ENCODE measurements at regions not wholly inside any gene's neighbourhood (a gene's known extent, or its start where the extent isn't known, plus 50 kb on each side); places are given as distances from the start of the nearest gene placed in this dataset.

DNA sequence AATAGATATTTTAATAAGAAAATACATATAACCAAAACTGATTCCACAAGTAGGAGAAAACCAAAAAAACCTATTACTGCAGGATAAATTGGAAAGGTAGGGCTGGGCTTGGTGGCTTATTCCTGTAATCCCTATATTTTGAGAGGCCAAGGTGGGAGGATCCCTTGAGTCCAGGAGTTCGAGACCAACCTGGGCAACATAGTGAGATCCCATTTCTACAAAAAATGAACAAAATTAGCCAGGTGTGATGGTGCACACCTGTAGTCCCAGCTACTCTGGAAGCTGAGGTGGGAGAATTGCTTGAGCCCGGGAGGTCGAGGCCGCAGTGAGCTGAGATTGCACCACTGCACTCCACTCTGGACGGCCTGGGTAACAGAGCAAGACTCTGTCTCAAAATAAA is 189.2 kb upstream of the IER5L start:
- no peaks in the 10 kb centered on the region for H3K4me1 ChIP-seq (ENCODE audit: insufficient read depth, low read length)

DNA sequence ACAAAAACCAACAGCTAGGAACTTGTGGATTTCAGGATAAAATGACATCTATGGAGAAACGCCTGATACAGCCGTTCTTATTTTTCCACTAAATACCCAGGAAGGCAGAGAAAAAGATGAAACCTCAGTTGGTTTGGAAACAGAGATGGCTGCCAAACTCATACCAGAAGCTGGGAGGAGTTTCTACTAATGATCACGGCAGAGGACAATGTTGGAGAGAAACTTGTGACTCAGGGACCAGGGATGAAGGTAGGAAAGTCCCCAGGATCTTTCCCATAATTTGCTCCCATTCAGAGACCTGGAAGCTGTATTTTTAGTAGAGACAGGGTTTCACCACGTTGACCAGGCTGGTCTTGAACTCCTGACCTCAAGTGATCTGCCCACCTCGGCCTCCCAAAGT is 187.1 kb upstream of the IER5L start:
- Histone ChIP-seq H3K4me1 (ENCODE audit: insufficient read depth, low read length) (no peaks in the 10 kb centered on the region; the same call in 1 of the 2 replicates), H3K27ac (ENCODE audit: low read length) (no peak overlapping the region), H3K9ac (ENCODE audit: low read depth, low read length) (no peak overlapping the region), H3K4me3 (ENCODE audit: low read length) (no peak overlapping the region), H3K27me3 (ENCODE audit: insufficient read depth, low read length) (no peaks in the 10 kb centered on the region), H3K9me3 (ENCODE audit: insufficient read depth, low read depth, low read length) (peaks cover 6% of the 10 kb centered on the region; the same call in 1 of the 2 replicates), H3K36me3 (ENCODE audit: insufficient read depth, low read depth, low read length) (no peaks in the 10 kb centered on the region)

More for the DNA sequence above, 189.2 kb upstream of the IER5L start:
- Histone ChIP-seq H3K27ac (ENCODE audit: low read length) (no peak overlapping the region), H3K9me3 (ENCODE audit: insufficient read depth, low read depth, low read length) (peaks cover 6% of the 10 kb centered on the region), H3K4me3 (ENCODE audit: low read length) (no peak overlapping the region), H3K9ac (ENCODE audit: low read depth, low read length) (no peak overlapping the region), H3K36me3 (ENCODE audit: insufficient read depth, low read depth, low read length) (no peaks in the 10 kb centered on the region), H3K27me3 (ENCODE audit: insufficient read depth, low read length) (no peaks in the 10 kb centered on the region)

DNA sequence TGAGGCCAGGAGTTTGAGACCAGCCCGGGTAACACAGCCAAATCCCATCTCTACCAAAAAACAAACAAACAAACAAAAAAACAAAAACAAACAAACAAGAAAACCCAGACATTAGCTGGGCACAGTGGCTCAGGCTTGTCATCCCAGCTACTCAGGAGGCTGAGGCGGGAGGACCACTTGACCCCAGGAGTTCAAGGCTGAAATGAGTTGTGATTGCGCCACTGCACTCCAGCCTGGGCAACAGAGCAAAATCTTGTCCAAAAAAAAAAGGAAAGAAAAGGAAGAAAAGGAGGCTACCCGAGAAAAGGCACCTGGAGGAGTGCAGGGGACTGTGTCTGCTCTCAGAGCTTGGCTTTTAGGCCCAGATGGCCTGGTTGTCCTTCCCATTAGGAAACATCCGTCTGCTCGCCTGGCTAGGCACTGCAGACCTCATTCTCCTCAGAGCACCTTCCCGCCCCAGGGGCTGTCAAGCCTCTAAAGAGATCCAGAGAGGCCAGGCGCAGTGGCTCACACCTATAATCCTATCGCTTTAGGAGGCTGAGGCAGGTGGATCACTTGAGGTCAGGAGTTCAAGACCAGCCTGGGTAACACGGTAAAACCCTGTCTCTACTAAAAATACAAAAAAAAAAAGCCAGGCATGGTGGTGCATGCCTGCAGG is 185.3 kb upstream of the IER5L start:
- Histone ChIP-seq H3K27ac (ENCODE audit: low read length) (no peak overlapping the region), H3K36me3 (ENCODE audit: insufficient read depth, low read depth, low read length) (no peaks in the 10 kb centered on the region), H3K27me3 (ENCODE audit: insufficient read depth, low read length) (no peaks in the 10 kb centered on the region), H3K4me3 (ENCODE audit: low read length) (no peak overlapping the region), H3K9ac (ENCODE audit: low read depth, low read length) (no peak overlapping the region), H3K9me3 (ENCODE audit: insufficient read depth, low read depth, low read length) (no peaks in the 10 kb centered on the region), H3K4me1 (ENCODE audit: insufficient read depth, low read length) (no peaks in the 10 kb centered on the region; the same call in 1 of the 2 replicates)

DNA sequence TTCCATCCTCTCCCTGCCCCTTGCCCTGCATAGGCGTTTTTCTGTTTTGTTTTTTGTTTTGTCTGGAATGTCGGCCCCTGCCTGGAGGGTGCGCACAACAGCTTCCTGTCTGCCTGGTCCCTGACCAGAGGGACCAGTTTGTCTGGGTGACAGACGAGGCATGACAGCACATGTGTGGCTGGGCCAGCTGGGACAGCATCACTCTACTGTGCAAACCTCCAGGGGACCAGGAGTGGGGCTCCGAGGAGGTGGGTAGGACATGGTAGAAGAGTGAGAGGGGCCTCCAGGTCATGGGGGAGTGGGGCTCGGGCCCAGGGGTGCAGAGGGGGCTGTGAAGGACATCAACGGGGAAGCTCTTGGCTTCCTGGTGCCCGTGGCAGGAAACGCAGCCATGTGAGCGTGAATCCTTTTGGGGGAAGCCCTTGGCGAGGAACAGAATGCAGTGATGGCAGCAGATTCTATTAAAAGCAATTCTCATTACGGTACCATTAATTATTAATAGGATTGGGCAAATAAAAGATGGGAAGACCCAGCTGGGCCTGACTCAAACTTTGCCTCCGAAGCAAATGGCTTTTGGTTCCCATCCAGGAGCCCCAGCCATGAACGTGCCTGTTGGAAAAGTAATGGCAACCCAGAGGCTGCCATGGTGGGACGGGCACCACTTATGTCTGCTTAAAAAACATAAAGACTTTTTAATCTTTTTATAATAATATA is 184.4 kb upstream of the IER5L start:
- Histone ChIP-seq H3K36me3 (ENCODE audit: insufficient read depth, low read depth, low read length) (no peaks in the 10 kb centered on the region), H3K9me3 (ENCODE audit: insufficient read depth, low read depth, low read length) (no peaks in the 10 kb centered on the region), H3K27ac (ENCODE audit: low read length) (no peak overlapping the region), H3K4me1 (ENCODE audit: insufficient read depth, low read length) (no peaks in the 10 kb centered on the region; the same call in 1 of the 2 replicates), H3K27me3 (ENCODE audit: insufficient read depth, low read length) (no peaks in the 10 kb centered on the region), H3K9ac (ENCODE audit: low read depth, low read length) (no peak overlapping the region), H3K4me3 (ENCODE audit: low read length) (no peak overlapping the region)

DNA sequence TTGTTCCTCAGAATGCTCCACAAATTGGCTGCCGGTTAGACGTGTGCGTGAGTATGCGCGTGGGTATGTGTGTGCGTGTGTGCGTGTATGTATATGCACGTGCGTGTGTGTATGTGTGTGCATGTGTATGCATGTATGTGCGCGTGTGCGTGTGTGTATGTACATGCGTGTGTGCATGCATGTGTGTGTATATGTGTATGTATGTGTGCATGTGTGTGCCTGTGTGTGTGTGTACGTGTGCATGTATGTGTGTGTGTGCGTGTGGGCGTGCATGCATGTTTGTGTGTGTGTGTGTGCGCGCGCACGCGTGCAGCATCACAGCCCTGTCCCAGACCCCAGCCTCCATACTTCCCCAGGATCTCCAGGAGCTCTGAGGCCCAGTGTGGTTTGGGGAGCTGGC is 183.1 kb upstream of the IER5L start:
- Histone ChIP-seq H3K4me3 (ENCODE audit: low read length) (no peak overlapping the region), H3K27ac (ENCODE audit: low read length) (no peak overlapping the region), H3K4me1 (ENCODE audit: insufficient read depth, low read length) (no peaks in the 10 kb centered on the region; the same call in 1 of the 2 replicates), H3K27me3 (ENCODE audit: insufficient read depth, low read length) (no peaks in the 10 kb centered on the region), H3K36me3 (ENCODE audit: insufficient read depth, low read depth, low read length) (no peaks in the 10 kb centered on the region), H3K9me3 (ENCODE audit: insufficient read depth, low read depth, low read length) (no peaks in the 10 kb centered on the region), H3K9ac (ENCODE audit: low read depth, low read length) (no peak overlapping the region)

DNA sequence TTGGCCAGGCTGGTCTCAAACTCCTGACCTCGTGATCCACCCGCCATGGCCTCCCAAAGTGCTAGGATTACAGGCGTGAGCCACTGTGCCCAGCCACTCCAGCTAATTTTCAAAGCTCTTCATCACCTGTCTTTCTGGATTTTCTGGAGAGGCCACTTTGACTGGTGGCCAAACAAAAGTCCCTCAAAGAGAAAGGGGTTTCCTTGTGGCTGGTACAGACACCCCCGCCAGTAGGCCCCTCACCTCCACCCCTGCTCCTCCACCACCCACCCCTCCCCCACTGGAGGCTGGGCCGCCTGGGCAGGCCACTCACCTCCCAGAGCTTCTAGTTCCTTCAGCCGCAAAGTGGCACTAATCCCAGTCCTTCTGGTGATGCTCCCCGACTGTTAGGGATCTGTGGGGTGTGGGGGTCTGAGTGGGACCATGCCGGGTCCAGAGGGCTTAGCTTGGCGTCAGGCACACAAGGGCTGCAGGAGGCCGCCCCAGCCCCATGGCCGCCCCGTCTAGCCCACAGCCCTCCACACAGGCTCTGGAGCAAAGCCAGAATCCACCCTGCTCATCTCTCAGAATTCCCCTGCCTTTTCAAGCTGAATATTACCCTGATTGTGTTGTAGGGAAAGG is 182.0 kb upstream of the IER5L start:
- H3K27me3 ChIP-seq (ENCODE audit: insufficient read depth, low read length): no peaks in the 10 kb centered on the region
- H3K9me3 ChIP-seq (ENCODE audit: insufficient read depth, low read depth, low read length): 0 out of 2 replicates have a peak, but pooled peaks cover 5% of the 10 kb centered on the region
- H3K4me1 ChIP-seq (ENCODE audit: insufficient read depth, low read length): no peaks in the 10 kb centered on the region; the same call in 1 of the 2 replicates
- H3K36me3 ChIP-seq (ENCODE audit: insufficient read depth, low read depth, low read length): no peaks in the 10 kb centered on the region
- no peak overlapping the region for H3K27ac ChIP-seq (ENCODE audit: low read length)
- no peak overlapping the region for H3K9ac ChIP-seq (ENCODE audit: low read depth, low read length)
- no peak overlapping the region for H3K4me3 ChIP-seq (ENCODE audit: low read length)

DNA sequence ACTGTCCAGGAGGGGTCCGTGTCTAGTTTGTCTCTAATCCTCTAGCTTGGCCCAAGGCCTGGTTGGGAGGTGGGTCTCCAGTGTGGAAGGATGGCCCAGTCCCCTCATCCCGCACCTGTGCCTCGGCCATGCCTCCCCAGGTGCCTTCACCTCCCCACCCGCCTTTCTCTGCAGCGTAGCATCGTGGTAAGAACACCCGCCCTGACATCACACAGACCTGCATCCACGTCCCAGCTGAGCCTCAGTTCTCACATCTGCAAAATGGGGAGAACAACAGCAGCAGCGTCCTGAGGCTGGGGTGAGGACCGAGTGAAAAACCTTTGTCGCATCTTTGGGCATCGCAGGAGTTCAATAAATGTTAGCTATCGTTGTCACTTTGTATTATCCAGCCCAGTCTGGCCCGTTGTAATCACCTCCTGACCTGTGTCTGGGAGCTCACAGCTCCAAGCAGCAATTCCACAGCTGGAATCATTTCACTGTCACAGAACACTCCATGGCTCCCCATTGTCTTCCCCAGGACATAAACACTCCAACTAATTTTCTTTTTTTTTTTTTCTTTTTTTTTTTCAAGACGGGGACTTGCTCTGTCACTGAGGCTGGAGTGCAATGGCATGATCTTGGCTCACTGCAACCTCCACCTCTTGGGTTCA is 181.2 kb upstream of the IER5L start:
- Histone ChIP-seq H3K9me3 (ENCODE audit: insufficient read depth, low read depth, low read length) (0 out of 2 replicates have a peak, but pooled peaks cover 5% of the 10 kb centered on the region), H3K9ac (ENCODE audit: low read depth, low read length) (no peak overlapping the region), H3K4me1 (ENCODE audit: insufficient read depth, low read length) (no peaks in the 10 kb centered on the region; the same call in 1 of the 2 replicates), H3K4me3 (ENCODE audit: low read length) (no peak overlapping the region), H3K36me3 (ENCODE audit: insufficient read depth, low read depth, low read length) (no peaks in the 10 kb centered on the region), H3K27me3 (ENCODE audit: insufficient read depth, low read length) (no peaks in the 10 kb centered on the region), H3K27ac (ENCODE audit: low read length) (no peak overlapping the region)

DNA sequence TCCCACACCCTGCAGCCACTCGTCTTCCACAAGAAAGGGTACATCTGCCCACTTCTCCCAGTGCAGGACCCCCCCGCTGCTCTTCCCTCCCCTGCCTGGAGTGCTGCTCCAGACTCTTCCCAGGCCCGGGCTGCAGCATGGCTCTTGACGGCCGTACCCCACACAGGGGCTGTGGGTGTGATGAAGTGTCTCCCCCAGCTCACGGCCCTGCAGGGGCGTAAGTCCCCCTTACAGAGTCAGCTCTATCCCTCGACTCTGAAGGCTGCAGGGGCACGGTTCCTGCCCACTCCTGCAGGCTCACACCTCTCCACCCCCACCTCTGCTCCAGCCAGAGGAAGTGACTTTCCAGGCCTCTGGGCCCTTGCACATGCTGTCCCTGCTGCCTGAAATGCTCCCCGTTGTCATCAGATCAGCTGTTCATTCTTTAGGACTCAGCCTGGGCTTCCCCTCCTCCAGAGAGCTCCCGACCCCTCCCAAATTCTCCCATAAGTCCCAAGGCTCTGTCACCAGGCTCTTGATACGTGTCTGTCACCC is 180.6 kb upstream of the IER5L start:
- 0 out of 2 replicates have a peak, but pooled peaks cover 5% of the 10 kb centered on the region for H3K9me3 ChIP-seq (ENCODE audit: insufficient read depth, low read depth, low read length)
- no peak overlapping the region for H3K9ac ChIP-seq (ENCODE audit: low read depth, low read length)
- no peaks in the 10 kb centered on the region; the same call in 1 of the 2 replicates for H3K4me1 ChIP-seq (ENCODE audit: insufficient read depth, low read length)
- no peak overlapping the region for H3K27ac ChIP-seq (ENCODE audit: low read length)
- H3K36me3 ChIP-seq (ENCODE audit: insufficient read depth, low read depth, low read length): no peaks in the 10 kb centered on the region
- H3K27me3 ChIP-seq (ENCODE audit: insufficient read depth, low read length): no peaks in the 10 kb centered on the region
- no peak overlapping the region for H3K4me3 ChIP-seq (ENCODE audit: low read length)

DNA sequence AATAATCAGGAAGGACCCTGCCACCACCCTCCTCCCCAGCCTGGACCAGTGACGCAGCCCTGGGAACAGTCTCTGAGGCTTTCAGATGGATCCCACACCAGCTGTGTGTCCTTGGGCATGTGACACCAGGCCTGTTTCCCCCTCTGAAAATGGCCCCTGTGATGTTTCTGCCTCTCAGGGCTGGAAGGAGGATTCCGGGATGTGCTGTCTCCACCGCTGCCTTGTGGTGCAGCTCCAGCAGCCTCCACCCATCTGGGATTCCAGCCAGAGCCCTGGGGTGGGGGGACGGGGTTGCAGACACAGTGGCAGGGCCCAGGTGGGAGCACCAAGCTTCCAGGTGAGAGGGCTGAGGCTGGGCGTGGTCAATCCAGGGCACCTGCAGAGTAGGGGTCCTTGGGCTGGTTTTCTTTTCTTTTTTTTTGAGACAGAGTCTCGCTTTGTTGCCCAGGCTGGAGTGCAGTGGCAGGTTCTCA is 179.7 kb upstream of the IER5L start:
- H3K9me3 ChIP-seq (ENCODE audit: insufficient read depth, low read depth, low read length): 0 out of 2 replicates have a peak, but pooled peaks cover 5% of the 10 kb centered on the region
- no peaks in the 10 kb centered on the region for H3K27me3 ChIP-seq (ENCODE audit: insufficient read depth, low read length)
- peaks cover 5% of the 10 kb centered on the region; the same call in 1 of the 2 replicates for H3K4me1 ChIP-seq (ENCODE audit: insufficient read depth, low read length)
- no peak overlapping the region for H3K4me3 ChIP-seq (ENCODE audit: low read length)
- no peaks in the 10 kb centered on the region for H3K36me3 ChIP-seq (ENCODE audit: insufficient read depth, low read depth, low read length)
- H3K27ac ChIP-seq (ENCODE audit: low read length): no peak overlapping the region
- no peak overlapping the region for H3K9ac ChIP-seq (ENCODE audit: low read depth, low read length)

DNA sequence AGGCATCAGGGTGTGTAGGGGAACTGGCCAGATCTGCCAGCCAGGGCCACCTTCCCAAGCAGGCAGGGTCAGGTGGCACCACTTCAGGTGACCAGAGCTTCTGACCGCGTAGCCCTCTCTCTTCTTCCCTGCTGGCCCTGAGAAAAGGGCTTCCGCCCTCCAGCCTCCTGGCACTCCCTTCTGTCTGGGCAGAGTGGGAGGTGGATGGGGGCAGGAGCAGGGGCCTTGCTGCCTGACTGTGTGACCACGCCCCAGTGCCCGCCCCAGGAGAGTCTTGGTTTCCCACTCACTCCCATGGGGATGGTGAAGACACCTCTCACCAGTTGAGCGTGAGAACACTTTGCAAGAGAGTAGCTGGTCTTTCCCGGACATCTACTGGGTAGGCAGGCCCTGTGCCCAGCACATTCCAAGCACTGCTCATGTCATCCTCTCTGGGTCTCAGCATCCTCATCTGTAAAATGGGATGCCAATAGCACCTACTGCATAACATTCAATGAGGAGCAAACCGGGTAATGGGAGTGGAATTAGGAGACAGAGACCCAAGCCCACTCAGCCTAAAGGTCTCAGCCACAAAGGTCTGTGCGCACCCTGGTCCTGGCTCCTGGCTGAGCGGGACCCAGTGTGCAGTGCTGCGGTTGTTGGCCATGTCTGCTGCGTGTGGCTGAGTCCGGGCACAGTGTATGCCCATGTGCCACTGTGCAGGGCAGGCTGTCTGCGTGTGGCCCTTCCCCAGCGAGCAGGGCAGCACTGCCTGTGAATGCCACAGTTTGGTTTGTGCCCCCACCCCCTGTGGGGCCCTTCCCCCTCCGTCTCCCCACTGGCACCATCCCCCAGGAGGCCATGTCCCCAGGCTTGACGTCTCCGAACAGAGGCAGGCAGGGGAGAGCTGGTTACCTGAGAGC is 179.1 kb upstream of the IER5L start:
- no peaks in the 10 kb centered on the region for H3K27me3 ChIP-seq (ENCODE audit: insufficient read depth, low read length)
- H3K9ac ChIP-seq (ENCODE audit: low read depth, low read length): no peak overlapping the region
- 0 out of 2 replicates have a peak, but pooled peaks cover 5% of the 10 kb centered on the region for H3K9me3 ChIP-seq (ENCODE audit: insufficient read depth, low read depth, low read length)
- H3K4me1 ChIP-seq (ENCODE audit: insufficient read depth, low read length): peaks cover 5% of the 10 kb centered on the region; the same call in 1 of the 2 replicates
- H3K27ac ChIP-seq (ENCODE audit: low read length): no peak overlapping the region
- H3K4me3 ChIP-seq (ENCODE audit: low read length): no peak overlapping the region
- H3K36me3 ChIP-seq (ENCODE audit: insufficient read depth, low read depth, low read length): no peaks in the 10 kb centered on the region
